Endothelial cell of umbilical vein (primary cell): ENCODE measurements at regions not wholly inside any gene's neighbourhood (a gene's known extent, or its start where the extent isn't known, plus 50 kb on each side); places are given as distances from the start of the nearest gene placed in this dataset.

ENCODE experiments used
- BruUV-seq: library from RNA; stranded (reverse); fragments of 400-500 nt; replicated peaks from 2 replicates; lab custom pipeline; 2021; lab: Mats Ljungman, UMichigan
- CTCF ChIA-PET: fragments of 300-600, 350-600 bp; sonication (Branson Sonifier 250); formaldehyde crosslinking; loops from one replicate; lab custom pipeline; 2021; ENCODE audit warnings: antibody characterized with exemption, inconsistent platforms; lab: Charles Lee
- POLR2A ChIA-PET: fragments of 300-600, 350-600 bp; sonication (Branson Sonifier 250); formaldehyde crosslinking; loops from one replicate; lab custom pipeline; 2021; ENCODE audit warnings: antibody characterized with exemption, inconsistent platforms; lab: Charles Lee
- DNase-seq: peaks from one replicate; pipeline ENCODE4 v3.0.0-alpha.2; 2011; ENCODE audit warnings: low read depth, low spot score
- FAIRE-seq: peaks from 2 replicates; lab custom pipeline; 2011; peaks lifted over from hg19 to GRCh38; lab: Jason Lieb, UNC
- H2AFZ ChIP-seq: 2 replicates; pipeline ENCODE4 v1.6.0; 2012; ENCODE audit warnings: low read depth, low read length, control low read depth, inconsistent platforms
- H3K27ac ChIP-seq: 2 replicates; pipeline ENCODE4 v1.5.1; 2011; ENCODE audit warnings: low read depth, mild to moderate bottlenecking, control low read depth, low read length, moderate library complexity; ENCODE audit not compliant: insufficient read depth
- H3K27me3 ChIP-seq, 2 experiments: 2 replicates each; pipeline versions ENCODE4 v1.6.0 to v1.6.1; 2011; ENCODE audit warnings: low read length in 2 of 2, mixed read lengths in 1 of 2; ENCODE audit not compliant: control insufficient read depth in 2 of 2, insufficient read depth in 2 of 2
- H3K36me3 ChIP-seq, 2 experiments: 2 replicates in 1 of 2; 3 replicates in 1 of 2; pipeline ENCODE4 v1.5.1; 2011; ENCODE audit warnings: low read length in 2 of 2, mild to moderate bottlenecking in 1 of 2, moderate library complexity in 1 of 2; ENCODE audit not compliant: control insufficient read depth in 2 of 2, insufficient read depth in 2 of 2; ENCODE audit errors: extremely low read depth in 1 of 2
- H3K4me1 ChIP-seq: 3 replicates; pipeline ENCODE4 v1.5.1; 2011; ENCODE audit warnings: mild to moderate bottlenecking, low read length; ENCODE audit not compliant: control insufficient read depth, insufficient read depth; ENCODE audit errors: extremely low read depth
- H3K4me2 ChIP-seq: 2 replicates; pipeline ENCODE4 v1.6.1; 2011; ENCODE audit warnings: low read length, control low read depth, mixed read lengths; ENCODE audit not compliant: insufficient read depth
- H3K4me3 ChIP-seq, 3 experiments: fragments of 200-600 bp in 1 of 3; sonication (generic), shearing (Covaris generic) in 1 of 3; replicated peaks in 1 of 3; 2 replicates each; pipeline ENCODE4 v1.5.1; 2011 to 2016; ENCODE audit warnings: control low read depth in 3 of 3, low read length in 3 of 3, mild to moderate bottlenecking in 2 of 3, inconsistent platforms in 1 of 3, low read depth in 1 of 3, moderate library complexity in 1 of 3; ENCODE audit not compliant: insufficient read depth in 1 of 3
- H3K79me2 ChIP-seq: 2 replicates; pipeline ENCODE4 v1.6.0; 2012; ENCODE audit warnings: low read length, inconsistent platforms; ENCODE audit not compliant: control insufficient read depth, insufficient read depth
- H3K9ac ChIP-seq: replicated peaks from 2 replicates; pipeline ENCODE3; 2011; ENCODE audit warnings: low read length, control low read depth; ENCODE audit not compliant: insufficient read depth; ENCODE audit errors: extremely low read depth
- H3K9me1 ChIP-seq: replicated peaks from 3 replicates; pipeline ENCODE4 v1.6.0; 2011; ENCODE audit warnings: mild to moderate bottlenecking, low read length; ENCODE audit not compliant: control insufficient read depth, insufficient read depth; ENCODE audit errors: extremely low read depth
- H3K9me3 ChIP-seq: replicated peaks from 2 replicates; pipeline ENCODE4 v1.5.1; 2012; ENCODE audit warnings: low read length, inconsistent platforms; ENCODE audit not compliant: control insufficient read depth, insufficient read depth
- H4K20me1 ChIP-seq: replicated peaks from 2 replicates; pipeline ENCODE3; 2011; ENCODE audit warnings: mild to moderate bottlenecking, low read length; ENCODE audit not compliant: control insufficient read depth, insufficient read depth; ENCODE audit errors: extremely low read depth
- EZH2 ChIP-seq: IDR thresholded peaks from 2 replicates; pipeline ENCODE4 v1.6.1; 2012; ENCODE audit warnings: borderline replicate concordance, low read depth, mild to moderate bottlenecking, moderate library complexity, low read length, inconsistent platforms; ENCODE audit not compliant: severe bottlenecking
- JUN ChIP-seq: IDR thresholded peaks from 2 replicates; pipeline ENCODE4 v1.6.1; 2011; ENCODE audit warnings: borderline replicate concordance, low read depth; ENCODE audit not compliant: insufficient read length, insufficient read depth
- POLR2A ChIP-seq: IDR thresholded peaks from 2 replicates; pipeline ENCODE4 v1.6.1; 2012; ENCODE audit warnings: low read depth, mild to moderate bottlenecking, control low read depth, low read length
- dilution Hi-C: fragments of 300-500 bp; cut with MboI; formaldehyde crosslinking; loops from one replicate; pipeline ENCODE4 v1.15.0; 2019; ENCODE audit warnings: low sequenced_read_pairs; ENCODE audit not compliant: extremely low pct_ligation_motif_present
- intact Hi-C: fragments of 100-400 bp; cut with micrococcal nuclease; formaldehyde crosslinking; loops from one replicate; pipeline ENCODE4 v1.10.0; 2022

DNA sequence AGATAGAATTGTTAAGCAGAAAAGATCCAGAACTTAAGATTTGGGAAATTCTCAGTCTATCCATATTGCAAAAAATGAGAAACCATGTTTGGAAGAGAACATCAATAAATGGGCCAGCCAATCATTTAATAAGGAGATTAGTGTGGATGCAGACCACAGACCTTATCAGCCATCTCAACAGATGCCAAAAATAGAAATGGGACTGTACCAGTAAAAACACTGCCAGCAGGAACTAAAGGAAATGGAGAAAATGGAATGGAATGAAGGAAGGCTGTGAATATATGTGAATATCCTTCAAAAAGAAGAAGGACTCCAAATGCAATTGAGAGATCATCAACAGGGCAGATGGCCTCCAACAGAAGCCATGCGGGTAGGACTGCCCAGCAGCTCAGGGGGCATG lies 52.7 kb upstream of the ZNF618 start:
- Histone ChIP-seq H3K79me2 (no peaks in the 10 kb centered on the region), H2AFZ (no peak overlapping the region), H3K4me3 (no peak overlapping the region), H3K4me1 (peaks cover 7% of the 10 kb centered on the region), H3K27ac (no peak overlapping the region), H3K36me3 (no peaks in the 10 kb centered on the region), H4K20me1 (no peaks in the 10 kb centered on the region), H3K9me1 (no peaks in the 10 kb centered on the region), H3K9me3 (no peaks in the 10 kb centered on the region), H3K4me2 (no peak overlapping the region), H3K9ac (no peak overlapping the region), H3K27me3 (peaks cover 0 to 18% of the 10 kb centered on the region in 2 experiments)
- no TSS peak for BruUV-seq
- ChIA-PET POLR2A (no interaction called here), CTCF (interaction anchor here (0.8 to 1.6 kb wide), 2 partner anchors 9 to 16 kb away, joined by 3 to 6 read pairs; no protein-coding TSS in a partner anchor)
- DNase-seq (peak; percentile 24), FAIRE-seq (no peak)
- TF ChIP-seq JUN (no peak), POLR2A (no peak), EZH2 (no peak)
- intact Hi-C loops (no loop called here), dilution Hi-C loops (no loop called here)
